K562 (cell line): ENCODE measurements at regions not wholly inside any gene's neighbourhood (a gene's known extent, or its start where the extent isn't known, plus 50 kb on each side); places are given as distances from the start of the nearest gene placed in this dataset.

ENCODE experiments used
- ATAC-seq: fragments of 200-7000 bp; cut with Tn5 transposase; 3 replicates; pipeline ENCODE4 v1.9.1; 2020; ENCODE audit warnings: moderate library complexity
- BruUV-seq: library from RNA; stranded (reverse); fragments of 400-500 nt; replicated peaks from 2 replicates; lab custom pipeline; 2021; lab: Mats Ljungman, UMichigan
- CTCF ChIA-PET: fragments of 300-600 bp; formaldehyde crosslinking; extraction: SDS; loops from one replicate; lab custom pipeline; 2021; ENCODE audit warnings: low intra/inter-chr PET ratio; lab: Yijun Ruan, JAX
- POLR2A ChIA-PET: fragments of 300-600, 350-650 bp; sonication (Branson Sonifier 250); formaldehyde crosslinking; extraction: SDS; loops from one replicate; lab custom pipeline; 2021; ENCODE audit warnings: antibody characterized with exemption, inconsistent platforms; lab: Yijun Ruan, JAX
- DNase-seq, 4 experiments: peaks; one replicate each; pipeline versions ENCODE4 v3.0.0 to v3.0.0-alpha.2; 2011 to 2018; ENCODE audit warnings: low spot score in 3 of 4, mixed read lengths in 3 of 4; ENCODE audit errors: extremely low read depth in 1 of 4
- FAIRE-seq: peaks from 2 replicates; lab custom pipeline; 2011; peaks lifted over from hg19 to GRCh38; lab: Jason Lieb, UNC
- H2AFZ ChIP-seq: 2 replicates; pipeline ENCODE4 v1.6.0; 2011; ENCODE audit warnings: low read depth, low read length, control low read depth, inconsistent platforms
- H3K27ac ChIP-seq: fragments of 200-600 bp; 3 replicates; pipeline ENCODE4 v1.8.0; 2011; ENCODE audit warnings: low read depth, mild to moderate bottlenecking, control low read depth, inconsistent platforms, low read length, moderate library complexity, mixed read lengths; ENCODE audit errors: extremely low read depth
- H3K27me3 ChIP-seq, 2 experiments: fragments of 300-600 bp in 1 of 2; 2 replicates in 1 of 2; 3 replicates in 1 of 2; pipeline versions ENCODE4 v1.6.0 to v1.8.0; 2011; ENCODE audit warnings: inconsistent platforms in 2 of 2, low read length in 2 of 2, mild to moderate bottlenecking in 1 of 2, mixed read lengths in 1 of 2, moderate library complexity in 1 of 2; ENCODE audit not compliant: control insufficient read depth in 2 of 2, insufficient read depth in 2 of 2
- H3K36me3 ChIP-seq: fragments of 300-600 bp; 3 replicates; pipeline ENCODE4 v1.8.0; 2011; ENCODE audit warnings: mild to moderate bottlenecking, low read length, inconsistent platforms; ENCODE audit not compliant: control insufficient read depth, insufficient read depth
- H3K4me1 ChIP-seq, 2 experiments: fragments of 200-600 bp in 1 of 2; replicated peaks in 1 of 2; 2 replicates in 1 of 2; 3 replicates in 1 of 2; pipeline versions ENCODE4 v1.5.1 to v1.8.0; 2011; ENCODE audit warnings: inconsistent platforms in 2 of 2, low read length in 2 of 2, mild to moderate bottlenecking in 1 of 2, mixed read lengths in 1 of 2, moderate library complexity in 1 of 2; ENCODE audit not compliant: control insufficient read depth in 2 of 2, insufficient read depth in 2 of 2
- H3K4me2 ChIP-seq: 2 replicates; pipeline ENCODE4 v1.6.1; 2011; ENCODE audit warnings: low read length, control low read depth, inconsistent platforms, mixed read lengths; ENCODE audit not compliant: insufficient read depth
- H3K4me3 ChIP-seq: fragments of 200-600 bp; sonication (generic), shearing (Covaris generic); 2 replicates; pipeline ENCODE4 v1.5.1; 2016; ENCODE audit warnings: control low read depth, inconsistent platforms
- H3K79me2 ChIP-seq: fragments of 200-600 bp; 3 replicates; pipeline ENCODE4 v1.8.0; 2011; ENCODE audit warnings: low read length, inconsistent platforms; ENCODE audit not compliant: control insufficient read depth, insufficient read depth
- H3K9ac ChIP-seq, 2 experiments: 2 replicates each; pipeline versions ENCODE4 v1.6.0 to v1.6.1; 2011; ENCODE audit warnings: low read depth in 2 of 2, low read length in 2 of 2, control low read depth in 1 of 2, inconsistent platforms in 1 of 2, mild to moderate bottlenecking in 1 of 2, mixed read lengths in 1 of 2; ENCODE audit not compliant: insufficient read depth in 1 of 2
- H3K9me1 ChIP-seq: one replicate; pipeline ENCODE4 v1.6.0; 2011; ENCODE audit warnings: inconsistent platforms, mild to moderate bottlenecking, low read length, moderate library complexity; ENCODE audit not compliant: control insufficient read depth, insufficient read depth
- H3K9me3 ChIP-seq: replicated peaks from 2 replicates; pipeline ENCODE4 v1.5.1; 2011; ENCODE audit warnings: low read depth, low read length, inconsistent platforms; ENCODE audit not compliant: control insufficient read depth, insufficient read depth
- H4K20me1 ChIP-seq: replicated peaks from 2 replicates; pipeline ENCODE4 v1.6.1; 2011; ENCODE audit warnings: low read length, inconsistent platforms, mixed read lengths; ENCODE audit not compliant: control insufficient read depth, insufficient read depth
- CHD4 ChIP-seq: fragments of 200-600 bp; sonication (generic); IDR thresholded peaks from 3 replicates; pipeline ENCODE4 v1.6.1; 2012; ENCODE audit warnings: low read depth, mild to moderate bottlenecking, mixed read lengths, low read length, inconsistent platforms; ENCODE audit not compliant: insufficient read depth, insufficient replicate concordance, poor library complexity, severe bottlenecking
- PURB ChIP-seq: sonication (generic); formaldehyde crosslinking; IDR thresholded peaks from 2 replicates; pipeline ENCODE4 v1.9.0; 2021; ENCODE audit warnings: low read depth, mild to moderate bottlenecking, missing genetic modification reagents
- RBFOX2 ChIP-seq: fragments of 200-400 bp; formaldehyde crosslinking; IDR thresholded peaks from 2 replicates; pipeline ENCODE4 v1.6.1; 2017; ENCODE audit warnings: low read depth, mild to moderate bottlenecking, low read length, moderate library complexity
- ZKSCAN1 ChIP-seq: fragments of 150-350 bp; IDR thresholded peaks from 2 replicates; pipeline ENCODE4 v1.6.1; 2016; ENCODE audit warnings: low read depth, low read length
- ZNF134 ChIP-seq: fragments of 250-450 bp; sonication (Bioruptor Pico); conservative IDR thresholded peaks from 2 replicates; pipeline ENCODE4 v1.4.0; 2020
- ZNF589 ChIP-seq: fragments of 200-800 bp; sonication (Bioruptor generic); IDR thresholded peaks from 2 replicates; pipeline ENCODE4 v1.6.1; 2016; ENCODE audit warnings: low read depth, missing genetic modification characterization, missing compliant biosample characterization
- WGBS: fragments of 100-300 bp; shearing (Covaris generic); methylation state at CpG from one replicate; pipeline ENCODE4 v1.1.6; 2016; ENCODE audit warnings: low coverage, mixed read lengths; ENCODE audit not compliant: insufficient coverage; ENCODE audit errors: missing lambda C conversion rate; 5-methylcytosine and 5-hydroxymethylcytosine counted together
- in situ Hi-C: fragments of 300-500 bp; cut with MboI; formaldehyde crosslinking; loops from 4 replicates; pipeline ENCODE4 v1.15.0; 2018; ENCODE audit warnings: inconsistent platforms, mixed read lengths
- intact Hi-C: fragments of 100-400 bp; cut with micrococcal nuclease; formaldehyde crosslinking; loops from 2 replicates; pipeline ENCODE4 v1.14.2; 2022
- TF ChIP-seq, protein P1 (sequence below): fragments of 250-450 bp; sonication (Bioruptor Pico); IDR thresholded peaks from 2 replicates; pipeline ENCODE4 v1.4.0; 2020; ENCODE audit warnings: mild to moderate bottlenecking, moderate library complexity, borderline replicate concordance
- TF ChIP-seq, protein P2 (sequence below): conservative IDR thresholded peaks from 2 replicates; pipeline ENCODE4 v1.6.1; 2011; ENCODE audit warnings: low read depth, mild to moderate bottlenecking, low read length; ENCODE audit not compliant: control insufficient read depth

DNA sequence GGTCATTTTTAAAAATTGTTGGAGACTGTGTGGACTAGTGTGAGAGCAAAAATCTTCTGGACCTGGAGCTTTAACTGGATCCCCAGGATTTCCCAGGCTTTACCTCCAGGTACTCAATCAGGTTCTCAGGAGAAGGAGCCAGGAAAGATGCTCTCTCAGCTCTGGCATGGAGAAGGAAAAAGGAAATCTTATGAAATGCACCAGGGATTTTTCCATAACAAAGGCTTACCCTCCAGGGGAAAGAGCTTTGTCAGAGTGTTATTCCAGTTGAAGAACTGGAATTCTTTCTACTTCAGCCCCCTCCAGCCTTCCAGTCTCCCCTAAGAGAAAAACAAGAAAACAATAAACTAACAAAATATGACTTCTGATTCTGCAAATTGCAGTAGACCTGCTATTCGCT is 436.7 kb upstream of the ANKRD30A start:
- no TSS peak for BruUV-seq
- in situ Hi-C loops (no loop called here), intact Hi-C loops (no loop called here)
- H3K36me3 ChIP-seq, result no peaks in the 10 kb centered on the region
- no peak overlapping the region for H3K9ac ChIP-seq
- H3K4me1 ChIP-seq, result no peaks in the 10 kb centered on the region
- H3K9me1 ChIP-seq, result no peaks in the 10 kb centered on the region
- no peak overlapping the region for H3K27ac ChIP-seq
- WGBS, result 10% methylated on average over 1 of the region's 1 CpG
- TF ChIP-seq ZNF134 (CRISPR knock-in tag) (no peak), ZKSCAN1 (no peak), RBFOX2 (no peak), ZNF589 (CRISPR knock-in tag) (no peak), CHD4 (no peak), PURB (CRISPR knock-in tag) (no peak)
- TF ChIP-seq, protein P1, sequence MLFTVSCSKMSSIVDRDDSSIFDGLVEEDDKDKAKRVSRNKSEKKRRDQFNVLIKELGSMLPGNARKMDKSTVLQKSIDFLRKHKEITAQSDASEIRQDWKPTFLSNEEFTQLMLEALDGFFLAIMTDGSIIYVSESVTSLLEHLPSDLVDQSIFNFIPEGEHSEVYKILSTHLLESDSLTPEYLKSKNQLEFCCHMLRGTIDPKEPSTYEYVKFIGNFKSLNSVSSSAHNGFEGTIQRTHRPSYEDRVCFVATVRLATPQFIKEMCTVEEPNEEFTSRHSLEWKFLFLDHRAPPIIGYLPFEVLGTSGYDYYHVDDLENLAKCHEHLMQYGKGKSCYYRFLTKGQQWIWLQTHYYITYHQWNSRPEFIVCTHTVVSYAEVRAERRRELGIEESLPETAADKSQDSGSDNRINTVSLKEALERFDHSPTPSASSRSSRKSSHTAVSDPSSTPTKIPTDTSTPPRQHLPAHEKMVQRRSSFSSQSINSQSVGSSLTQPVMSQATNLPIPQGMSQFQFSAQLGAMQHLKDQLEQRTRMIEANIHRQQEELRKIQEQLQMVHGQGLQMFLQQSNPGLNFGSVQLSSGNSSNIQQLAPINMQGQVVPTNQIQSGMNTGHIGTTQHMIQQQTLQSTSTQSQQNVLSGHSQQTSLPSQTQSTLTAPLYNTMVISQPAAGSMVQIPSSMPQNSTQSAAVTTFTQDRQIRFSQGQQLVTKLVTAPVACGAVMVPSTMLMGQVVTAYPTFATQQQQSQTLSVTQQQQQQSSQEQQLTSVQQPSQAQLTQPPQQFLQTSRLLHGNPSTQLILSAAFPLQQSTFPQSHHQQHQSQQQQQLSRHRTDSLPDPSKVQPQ (CRISPR knock-in tag), result no peak
- TF ChIP-seq, protein P2, sequence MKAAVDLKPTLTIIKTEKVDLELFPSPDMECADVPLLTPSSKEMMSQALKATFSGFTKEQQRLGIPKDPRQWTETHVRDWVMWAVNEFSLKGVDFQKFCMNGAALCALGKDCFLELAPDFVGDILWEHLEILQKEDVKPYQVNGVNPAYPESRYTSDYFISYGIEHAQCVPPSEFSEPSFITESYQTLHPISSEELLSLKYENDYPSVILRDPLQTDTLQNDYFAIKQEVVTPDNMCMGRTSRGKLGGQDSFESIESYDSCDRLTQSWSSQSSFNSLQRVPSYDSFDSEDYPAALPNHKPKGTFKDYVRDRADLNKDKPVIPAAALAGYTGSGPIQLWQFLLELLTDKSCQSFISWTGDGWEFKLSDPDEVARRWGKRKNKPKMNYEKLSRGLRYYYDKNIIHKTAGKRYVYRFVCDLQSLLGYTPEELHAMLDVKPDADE, result no peak
- H3K4me2 ChIP-seq, result no peak overlapping the region
- DNase-seq (no peak), ATAC-seq (no peak), FAIRE-seq (no peak)
- no peaks in the 10 kb centered on the region for H3K9me3 ChIP-seq
- no peaks in the 10 kb centered on the region for H3K27me3 ChIP-seq
- ChIA-PET POLR2A (no interaction called here), CTCF (no interaction called here)
- H2AFZ ChIP-seq, result no peak overlapping the region
- no peaks in the 10 kb centered on the region for H3K79me2 ChIP-seq
- H3K4me3 ChIP-seq, result no peak overlapping the region
- H4K20me1 ChIP-seq, result no peaks in the 10 kb centered on the region
